GM12878 (cell line): ENCODE measurements at regions not wholly inside any gene's neighbourhood (a gene's known extent, or its start where the extent isn't known, plus 50 kb on each side); places are given as distances from the start of the nearest gene placed in this dataset.

Source experiments
- ATAC-seq: fragments of 200-7000 bp; cut with Tn5 transposase; 3 replicates; pipeline ENCODE4 v1.9.1; 2020; ENCODE audit warnings: mild to moderate bottlenecking, moderate library complexity
- BruUV-seq: library from RNA; stranded (reverse); fragments of 400-500 nt; replicated peaks from 2 replicates; lab custom pipeline; 2021; lab: Mats Ljungman, UMichigan
- CTCF ChIA-PET: fragments of 300-600 bp; sonication (Branson Sonifier 250); formaldehyde crosslinking; extraction: SDS; loops from one replicate; lab custom pipeline; 2021; ENCODE audit warnings: inconsistent platforms; lab: Yijun Ruan, JAX
- POLR2A ChIA-PET: fragments of 350-600 bp; formaldehyde crosslinking; extraction: SDS; loops from one replicate; lab custom pipeline; 2021; ENCODE audit warnings: inconsistent platforms; lab: Charles Lee
- RAD21 ChIA-PET: fragments of 300-600 bp; sonication (Branson Sonifier 250); formaldehyde crosslinking; loops from one replicate; lab custom pipeline; 2023; ENCODE audit warnings: antibody characterized with exemption; ENCODE audit not compliant: unreplicated experiment; lab: Charles Lee
- SMC1A ChIA-PET: fragments of 300-600 bp; sonication (Branson Sonifier 250); formaldehyde crosslinking; loops from one replicate; lab custom pipeline; 2023; ENCODE audit not compliant: unreplicated experiment, uncharacterized antibody; lab: Charles Lee
- DNase-seq: peaks from one replicate; pipeline ENCODE4 v3.0.0-alpha.2; 2011; ENCODE audit warnings: low read depth, low spot score
- FAIRE-seq: peaks from 3 replicates; lab custom pipeline; 2011; peaks lifted over from hg19 to GRCh38; lab: Jason Lieb, UNC
- H2AFZ ChIP-seq: 2 replicates; pipeline ENCODE4 v1.6.0; 2011; ENCODE audit warnings: low read depth, low read length, control low read depth; ENCODE audit not compliant: control insufficient read depth
- H3K27ac ChIP-seq: 2 replicates; pipeline ENCODE4 v1.5.1; 2011; ENCODE audit warnings: control low read depth; ENCODE audit not compliant: control insufficient read depth, insufficient read depth
- H3K27me3 ChIP-seq, 2 experiments: replicated peaks in 1 of 2; 2 replicates each; pipeline versions ENCODE4 v1.6.0 to v1.6.1; 2011; ENCODE audit warnings: low read length in 1 of 2; ENCODE audit not compliant: control insufficient read depth in 2 of 2, insufficient read depth in 2 of 2
- H3K36me3 ChIP-seq, 2 experiments: 2 replicates each; pipeline ENCODE4 v1.5.1; 2011; ENCODE audit warnings: low read length in 1 of 2; ENCODE audit not compliant: control insufficient read depth in 2 of 2, insufficient read depth in 2 of 2
- H3K4me1 ChIP-seq: 2 replicates; pipeline ENCODE4 v1.6.1; 2011; ENCODE audit warnings: mild to moderate bottlenecking, low read length, moderate library complexity, mixed read lengths; ENCODE audit not compliant: control insufficient read depth, insufficient read depth
- H3K4me2 ChIP-seq: 2 replicates; pipeline ENCODE4 v1.6.0; 2011; ENCODE audit warnings: control low read depth; ENCODE audit not compliant: control insufficient read depth, insufficient read depth
- H3K4me3 ChIP-seq: fragments of 200-600 bp; sonication (generic); 2 replicates; pipeline ENCODE4 v1.5.1; 2016
- H3K79me2 ChIP-seq: 2 replicates; pipeline ENCODE4 v1.6.0; 2011; ENCODE audit warnings: low read length; ENCODE audit not compliant: control insufficient read depth, insufficient read depth
- H3K9ac ChIP-seq: 2 replicates; pipeline ENCODE4 v1.8.0; 2011; ENCODE audit warnings: low read length, control low read depth, mixed read lengths; ENCODE audit not compliant: control insufficient read depth, insufficient read depth
- H3K9me3 ChIP-seq: replicated peaks from 3 replicates; pipeline ENCODE4 v1.5.1; 2011; ENCODE audit warnings: mild to moderate bottlenecking, low read length; ENCODE audit not compliant: control insufficient read depth, insufficient read depth
- H4K20me1 ChIP-seq: 2 replicates; pipeline ENCODE4 v1.6.0; 2011; ENCODE audit not compliant: control insufficient read depth, insufficient read depth
- BCLAF1 ChIP-seq: fragments of 450-650 bp; IDR thresholded peaks from 2 replicates; pipeline ENCODE4 v1.6.1; 2017; ENCODE audit warnings: antibody characterized with exemption, mild to moderate bottlenecking, moderate library complexity
- CBFB ChIP-seq: IDR thresholded peaks from 2 replicates; pipeline ENCODE4 v1.6.1; 2016; ENCODE audit warnings: antibody characterized with exemption, low read depth
- CUX1 ChIP-seq: IDR thresholded peaks from 2 replicates; pipeline ENCODE4 v1.6.1; 2012; ENCODE audit warnings: improper control_type of control experiment, low read depth, low read length; ENCODE audit not compliant: insufficient replicate concordance
- TCF7 ChIP-seq: IDR thresholded peaks from 2 replicates; pipeline ENCODE4 v1.6.1; 2014; ENCODE audit warnings: antibody characterized with exemption, borderline replicate concordance
- USF2 ChIP-seq: IDR thresholded peaks from 2 replicates; pipeline ENCODE4 v1.6.1; 2011; ENCODE audit warnings: low read depth, low read length, improper control_type of control experiment, borderline replicate concordance
- WGBS: methylation state at CpG from one replicate; pipeline ENCODE4 v1.1.6; 2016; ENCODE audit warnings: low lambda C conversion rate; ENCODE audit not compliant: insufficient replicate concordance, insufficient coverage; ENCODE audit errors: missing lambda C conversion rate; 5-methylcytosine and 5-hydroxymethylcytosine counted together
- in situ Hi-C: fragments of 300-500 bp; cut with MboI; formaldehyde crosslinking; loops from 9 replicates; pipeline ENCODE4 v1.14.3; 2018; ENCODE audit warnings: mixed read lengths
- intact Hi-C: fragments of 100-400 bp; cut with micrococcal nuclease; formaldehyde crosslinking; loops from one replicate; pipeline ENCODE4 v1.14.2; 2022; ENCODE audit not compliant: unreplicated experiment

GRCh38 chr6:153367021-153367420 lies 235.9 kb upstream of the RGS17 start:
- WGBS = 20% methylated on average over 6 of the region's 6 CpGs
- CTCF ChIA-PET = no interaction called here
- Histone ChIP-seq H3K79me2 (no peaks in the 10 kb centered on the region), H3K4me2 (no peak overlapping the region), H3K27ac (no peak overlapping the region), H3K4me1 (no peaks in the 10 kb centered on the region), H3K9ac (no peak overlapping the region), H3K4me3 (no peak overlapping the region), H2AFZ (no peak overlapping the region), H3K36me3 (no peaks in the 10 kb centered on the region), H3K27me3 (no peaks in the 10 kb centered on the region), H4K20me1 (no peaks in the 10 kb centered on the region), H3K9me3 (no peaks in the 10 kb centered on the region)
- RAD21 ChIA-PET = no interaction called here
- SMC1A ChIA-PET = no interaction called here
- no TSS peak for BruUV-seq
- in situ Hi-C loops = no loop called here
- no peak for ATAC-seq
- no peak for DNase-seq
- POLR2A ChIA-PET = no interaction called here
- TF ChIP-seq USF2 (no peak), CUX1 (no peak), TCF7 (no peak), BCLAF1 (no peak), CBFB (no peak)
- FAIRE-seq = no peak
- intact Hi-C loops = no loop called here
